Activated naive CD8-positive, alpha-beta T cell (primary cell): ENCODE measurements at regions not wholly inside any gene's neighbourhood (a gene's known extent, or its start where the extent isn't known, plus 50 kb on each side); places are given as distances from the start of the nearest gene placed in this dataset.
"Not testable (repeated sequence)": the region's sequence is repeated elsewhere in the genome, so short reads cannot be mapped to it uniquely, and the experiment has no call there.

Experiments used
- H3K27ac Mint-ChIP-seq: one replicate; pipeline ENCODE4 v1.8.0; 2021; ENCODE audit warnings: mixed read lengths
- H3K27me3 Mint-ChIP-seq: one replicate; pipeline ENCODE4 v1.8.0; 2021; ENCODE audit warnings: mixed read lengths
- H3K36me3 Mint-ChIP-seq: one replicate; pipeline ENCODE4 v1.8.0; 2021; ENCODE audit warnings: mixed read lengths
- H3K4me1 Mint-ChIP-seq: one replicate; pipeline ENCODE4 v1.8.0; 2021; ENCODE audit warnings: low read depth, mixed read lengths
- H3K4me3 Mint-ChIP-seq: one replicate; pipeline ENCODE4 v1.8.0; 2021; ENCODE audit warnings: mild to moderate bottlenecking, mixed read lengths
- H3K9me3 Mint-ChIP-seq: one replicate; pipeline ENCODE4 v1.8.0; 2021; ENCODE audit warnings: low read depth, mixed read lengths

- Mint-ChIP-seq H3K36me3 (no peaks in the 10 kb centered on the region), H3K9me3 (no peaks in the 10 kb centered on the region), H3K4me3 (no peak overlapping the region), H3K4me1 (no peaks in the 10 kb centered on the region), H3K27ac (no peak overlapping the region), H3K27me3 (peaks cover 5% of the 10 kb centered on the region)
These were observed 236.8 kb upstream of the CNR1 start for GRCh38 chr6:88402909-88403308.

DNA sequence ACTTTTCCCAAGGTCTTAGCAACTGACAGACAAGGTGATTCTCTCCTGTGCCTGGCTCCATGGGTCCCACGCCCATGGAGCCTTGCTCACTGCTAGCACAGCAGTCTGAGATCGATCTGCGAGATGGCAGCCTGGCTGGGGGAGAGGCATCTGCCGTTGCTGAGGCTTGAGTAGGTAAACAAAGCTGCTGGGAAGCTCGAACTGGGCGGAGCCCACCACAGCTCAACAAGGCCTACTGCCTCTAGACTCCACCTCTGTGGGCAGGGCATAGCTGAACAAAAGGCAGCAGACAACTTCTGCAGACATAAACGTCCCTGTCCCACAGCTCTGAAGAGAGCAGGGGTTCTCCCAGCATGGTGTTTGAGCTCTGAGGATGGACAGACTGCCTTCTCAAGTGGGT lies 224.9 kb upstream of the CNR1 start:
- H3K27me3 Mint-ChIP-seq, H3K9me3 Mint-ChIP-seq, H3K4me3 Mint-ChIP-seq, H3K4me1 Mint-ChIP-seq, H3K27ac Mint-ChIP-seq, H3K36me3 Mint-ChIP-seq: not testable (repeated sequence)

- Mint-ChIP-seq H3K27ac (no peak overlapping the region), H3K4me1 (no peaks in the 10 kb centered on the region), H3K36me3 (no peaks in the 10 kb centered on the region), H3K9me3 (no peaks in the 10 kb centered on the region), H3K27me3 (peaks cover 7% of the 10 kb centered on the region), H3K4me3 (no peak overlapping the region)
These were observed 222.4 kb upstream of the CNR1 start for GRCh38 chr6:88388589-88388988.

DNA sequence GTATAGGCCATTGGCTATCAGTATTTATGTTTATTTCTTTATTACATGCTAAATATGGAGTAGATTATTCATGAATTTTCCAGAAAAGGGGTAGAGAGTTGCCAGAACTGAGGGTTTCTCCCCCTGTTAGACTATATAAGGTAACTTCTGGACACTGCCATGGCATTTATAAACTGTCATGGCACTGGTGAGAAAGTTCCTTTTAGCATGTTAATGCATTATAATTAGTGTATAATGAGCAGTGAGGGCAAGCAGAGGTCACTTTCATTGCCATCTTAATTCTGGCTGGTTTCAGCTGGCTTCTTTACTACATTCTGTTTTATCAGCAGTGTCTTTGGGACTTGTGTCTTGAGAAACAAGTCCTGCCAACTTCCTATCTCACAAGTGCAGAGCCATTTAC lies 220.0 kb upstream of the CNR1 start:
- no peaks in the 10 kb centered on the region for H3K36me3 Mint-ChIP-seq

GRCh38 chr6:88383183-88383582 lies 217.0 kb upstream of the CNR1 start:
- Mint-ChIP-seq H3K4me3 (no peak overlapping the region), H3K27ac (no peak overlapping the region), H3K4me1 (no peaks in the 10 kb centered on the region), H3K36me3 (no peaks in the 10 kb centered on the region), H3K9me3 (no peaks in the 10 kb centered on the region), H3K27me3 (peaks cover 2% of the 10 kb centered on the region)

More for the DNA sequence above, 220.0 kb upstream of the CNR1 start:
- Mint-ChIP-seq H3K4me1 (no peaks in the 10 kb centered on the region), H3K9me3 (no peaks in the 10 kb centered on the region), H3K27me3 (peaks cover 7% of the 10 kb centered on the region), H3K27ac (no peak overlapping the region), H3K4me3 (no peak overlapping the region)

DNA sequence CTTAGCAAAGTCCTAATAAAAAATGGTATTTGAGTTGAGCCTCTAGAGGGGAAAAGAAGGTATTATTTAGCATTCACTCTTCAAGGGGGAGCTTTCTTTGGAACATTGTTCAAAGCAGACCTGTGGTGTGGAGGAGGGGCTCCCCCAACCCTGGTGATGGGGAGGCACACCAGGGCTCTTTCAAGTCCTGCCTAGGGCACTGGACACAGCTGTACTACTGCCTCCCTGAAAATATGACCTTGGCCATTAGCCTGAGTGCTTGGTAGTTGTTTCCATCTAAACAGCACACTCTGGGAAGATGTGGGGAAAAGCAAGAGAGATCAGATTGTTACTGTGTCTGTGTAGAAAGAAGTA lies 215.1 kb upstream of the CNR1 start:
- H3K27ac Mint-ChIP-seq = no peak overlapping the region
- no peaks in the 10 kb centered on the region for H3K4me1 Mint-ChIP-seq
- no peaks in the 10 kb centered on the region for H3K9me3 Mint-ChIP-seq
- H3K36me3 Mint-ChIP-seq = no peaks in the 10 kb centered on the region
- no peak overlapping the region for H3K4me3 Mint-ChIP-seq
- no peaks in the 10 kb centered on the region for H3K27me3 Mint-ChIP-seq

DNA sequence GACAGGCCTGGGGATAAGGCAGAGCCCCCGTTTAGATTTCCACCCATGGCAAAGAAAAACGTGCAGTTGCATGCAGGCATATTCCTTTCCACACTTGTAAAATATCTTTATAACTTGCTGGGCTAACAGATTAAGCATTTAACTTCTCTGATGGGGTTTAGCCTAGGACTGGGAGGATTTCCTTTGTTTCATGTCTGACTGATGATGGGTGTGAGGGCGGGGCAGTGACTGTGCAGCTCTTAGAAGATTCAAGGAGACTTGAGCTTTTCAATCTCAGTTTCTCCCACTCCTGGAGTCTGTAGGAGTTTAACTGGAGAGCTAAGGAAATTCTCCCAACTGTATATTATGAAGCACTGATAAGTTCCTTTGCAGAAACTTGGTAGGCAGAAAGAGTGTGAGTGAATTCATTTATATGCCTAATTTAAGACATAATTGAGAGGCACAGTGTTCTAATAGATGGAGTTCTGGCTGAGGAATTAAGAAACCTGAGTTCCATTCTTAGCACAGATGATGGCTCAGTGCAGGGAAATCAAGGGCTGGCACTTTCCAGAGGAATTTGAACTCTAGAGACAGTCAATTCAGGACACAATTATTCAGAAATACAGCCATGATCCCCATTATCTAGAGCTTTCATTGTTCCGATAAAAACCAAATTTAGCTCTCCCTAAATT lies 214.6 kb upstream of the CNR1 start:
- Mint-ChIP-seq H3K9me3 (no peaks in the 10 kb centered on the region), H3K4me1 (no peaks in the 10 kb centered on the region), H3K27ac (no peak overlapping the region), H3K36me3 (no peaks in the 10 kb centered on the region), H3K4me3 (no peak overlapping the region), H3K27me3 (no peaks in the 10 kb centered on the region)

DNA sequence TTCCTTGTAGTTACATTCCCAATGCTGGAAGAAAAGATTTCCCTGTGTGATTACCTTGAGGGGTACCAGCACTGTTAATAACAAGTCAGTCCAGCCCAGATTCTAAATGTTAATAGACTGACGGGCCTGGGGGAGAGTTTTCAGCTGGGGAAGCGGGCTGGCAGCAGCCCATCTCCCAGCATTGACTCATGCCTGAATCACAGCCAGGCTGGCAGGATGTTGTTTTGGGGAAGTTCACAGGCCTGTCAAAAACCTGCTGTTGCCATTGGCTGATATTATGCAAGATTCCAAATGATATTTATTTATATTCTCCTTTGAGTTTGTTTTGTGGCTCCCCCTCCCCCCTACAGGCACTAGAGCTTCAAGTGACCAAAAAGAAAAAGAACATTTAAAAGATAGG lies 213.9 kb upstream of the CNR1 start:
- H3K27me3 Mint-ChIP-seq = no peaks in the 10 kb centered on the region
- no peaks in the 10 kb centered on the region for H3K9me3 Mint-ChIP-seq
- H3K4me1 Mint-ChIP-seq = no peaks in the 10 kb centered on the region
- H3K36me3 Mint-ChIP-seq = no peaks in the 10 kb centered on the region
- H3K27ac Mint-ChIP-seq = no peak overlapping the region
- H3K4me3 Mint-ChIP-seq = no peak overlapping the region

DNA sequence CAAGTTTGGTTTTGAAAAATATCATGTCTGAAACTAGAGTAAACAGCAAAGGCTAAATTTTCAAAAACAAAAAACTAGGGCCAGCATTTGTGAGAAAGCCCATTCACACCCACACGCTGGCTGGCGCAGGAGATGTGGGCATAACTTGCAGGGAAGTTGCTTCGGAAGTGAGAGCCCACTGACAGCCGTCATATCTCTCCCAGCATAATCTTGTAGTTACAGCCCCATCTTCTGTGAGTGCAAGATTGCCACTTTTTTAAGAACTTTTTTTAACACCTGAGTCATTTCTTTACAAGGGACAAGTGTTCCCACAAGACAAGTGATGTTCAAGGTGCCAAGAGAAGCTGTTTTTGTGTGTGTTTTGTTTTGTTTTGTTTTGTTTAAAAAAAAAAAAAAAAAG lies 212.5 kb upstream of the CNR1 start:
- Mint-ChIP-seq H3K4me3 (no peak overlapping the region), H3K36me3 (no peaks in the 10 kb centered on the region), H3K4me1 (no peaks in the 10 kb centered on the region), H3K9me3 (no peaks in the 10 kb centered on the region), H3K27me3 (no peaks in the 10 kb centered on the region), H3K27ac (no peak overlapping the region)

DNA sequence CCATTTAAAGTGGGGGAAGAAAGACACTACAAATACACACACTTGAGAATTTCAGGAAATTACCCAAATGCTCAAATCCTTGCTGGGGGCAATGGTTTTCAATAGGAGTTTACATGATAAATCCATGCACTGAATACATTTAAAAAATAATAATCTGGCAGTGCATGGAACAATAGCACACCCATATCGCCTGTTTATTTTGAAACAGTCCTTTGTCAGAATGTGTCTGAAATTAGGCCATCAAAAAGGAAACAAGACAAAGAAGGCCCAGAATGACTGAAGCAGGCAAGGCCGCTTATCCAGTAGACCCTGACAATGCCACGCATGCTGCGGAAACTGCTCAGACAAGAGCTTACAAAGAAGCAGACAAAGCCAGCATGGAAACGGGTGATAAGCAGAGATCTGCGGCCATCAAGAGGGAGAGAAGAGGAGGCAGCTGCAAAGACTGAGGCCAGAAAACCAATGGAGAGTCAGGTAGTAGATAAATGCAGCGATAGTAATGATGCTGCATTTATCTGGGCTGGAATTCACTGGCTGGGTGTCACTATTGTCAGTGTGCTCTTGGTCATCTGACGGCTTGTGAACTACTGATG lies 211.9 kb upstream of the CNR1 start:
- H3K9me3 Mint-ChIP-seq = no peaks in the 10 kb centered on the region
- no peak overlapping the region for H3K27ac Mint-ChIP-seq
- no peaks in the 10 kb centered on the region for H3K36me3 Mint-ChIP-seq
- no peaks in the 10 kb centered on the region for H3K27me3 Mint-ChIP-seq
- H3K4me3 Mint-ChIP-seq = no peak overlapping the region
- H3K4me1 Mint-ChIP-seq = no peaks in the 10 kb centered on the region

DNA sequence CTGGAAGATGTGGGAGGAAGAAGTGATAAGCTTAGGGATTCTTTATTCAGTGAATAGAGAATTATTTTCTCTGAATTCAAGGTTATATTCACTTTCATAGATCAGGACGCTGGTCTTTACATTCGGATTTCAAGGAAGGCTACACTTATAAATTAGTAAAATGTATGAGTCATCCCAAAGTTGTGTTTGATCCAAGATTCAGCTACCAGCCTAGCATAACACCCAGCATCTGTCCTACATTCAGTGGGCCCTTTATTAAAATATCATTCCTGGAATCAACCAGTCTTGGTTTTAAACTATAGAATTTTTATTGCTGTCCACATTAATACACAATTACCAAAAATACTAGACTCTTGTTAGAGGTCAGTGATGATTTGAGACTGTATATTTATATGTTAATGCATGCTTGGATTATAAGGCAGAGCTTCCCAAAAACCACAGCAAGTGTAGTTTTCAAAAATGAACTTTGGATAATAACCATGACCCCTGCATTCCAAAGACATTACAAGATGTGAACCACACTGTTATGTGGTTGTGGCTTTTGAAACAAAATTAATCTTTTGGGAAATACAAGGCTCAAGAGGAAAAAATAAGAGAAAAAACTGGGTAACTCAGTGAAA lies 210.7 kb upstream of the CNR1 start:
- Mint-ChIP-seq H3K27me3 (no peaks in the 10 kb centered on the region), H3K4me3 (no peak overlapping the region), H3K36me3 (no peaks in the 10 kb centered on the region), H3K27ac (no peak overlapping the region), H3K9me3 (no peaks in the 10 kb centered on the region), H3K4me1 (no peaks in the 10 kb centered on the region)

- no peaks in the 10 kb centered on the region for H3K36me3 Mint-ChIP-seq
- H3K9me3 Mint-ChIP-seq = no peaks in the 10 kb centered on the region
- H3K4me3 Mint-ChIP-seq = no peak overlapping the region
- no peaks in the 10 kb centered on the region for H3K4me1 Mint-ChIP-seq
- no peaks in the 10 kb centered on the region for H3K27me3 Mint-ChIP-seq
- no peak overlapping the region for H3K27ac Mint-ChIP-seq
These were observed 210.1 kb upstream of the CNR1 start for GRCh38 chr6:88376197-88376596.

DNA sequence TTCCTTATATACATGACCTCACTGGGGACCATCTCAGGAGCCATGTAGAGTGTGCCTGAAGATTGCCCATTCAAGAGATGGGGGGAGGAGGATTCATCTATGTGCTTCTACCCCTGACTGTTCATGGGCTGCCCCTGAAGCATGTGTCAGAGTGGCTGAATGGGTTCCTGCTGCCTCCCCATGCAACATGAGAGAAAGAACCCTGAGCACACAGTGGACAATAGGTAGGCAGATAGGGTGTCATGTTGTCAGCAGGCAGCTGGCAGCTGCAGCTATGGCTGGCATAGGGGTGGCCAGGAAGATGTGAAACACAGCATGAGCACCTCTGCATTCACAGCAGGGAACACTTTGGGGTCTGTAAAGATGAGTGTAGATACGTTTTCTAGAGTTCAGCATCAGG lies 208.4 kb upstream of the CNR1 start:
- Mint-ChIP-seq H3K9me3 (no peaks in the 10 kb centered on the region), H3K27me3 (no peaks in the 10 kb centered on the region), H3K36me3 (no peaks in the 10 kb centered on the region), H3K4me1 (no peaks in the 10 kb centered on the region), H3K27ac (no peak overlapping the region), H3K4me3 (no peak overlapping the region)

DNA sequence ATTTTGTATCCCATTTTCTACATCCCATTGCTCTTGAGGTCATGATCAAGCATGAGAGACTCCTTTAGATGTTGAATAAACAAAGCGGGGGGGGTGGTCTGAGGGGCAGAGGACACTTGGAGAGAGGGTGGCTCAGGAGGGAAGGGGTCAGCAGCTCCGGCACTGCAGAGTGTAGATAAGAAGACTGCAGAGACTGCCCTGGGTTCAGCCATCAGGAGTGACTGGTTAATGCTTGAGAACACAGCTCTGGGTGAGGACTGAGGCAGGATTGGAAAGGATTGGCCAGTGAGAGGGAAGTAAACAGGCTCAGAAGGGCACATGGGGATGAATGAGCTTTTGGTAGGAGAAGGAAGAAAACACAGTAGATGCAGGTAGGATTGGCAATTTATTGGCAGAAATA lies 205.3 kb upstream of the CNR1 start:
- no peaks in the 10 kb centered on the region for H3K9me3 Mint-ChIP-seq
- H3K4me1 Mint-ChIP-seq = no peaks in the 10 kb centered on the region
- no peaks in the 10 kb centered on the region for H3K36me3 Mint-ChIP-seq
- H3K27ac Mint-ChIP-seq = no peak overlapping the region
- peaks cover 6% of the 10 kb centered on the region for H3K27me3 Mint-ChIP-seq
- no peak overlapping the region for H3K4me3 Mint-ChIP-seq

DNA sequence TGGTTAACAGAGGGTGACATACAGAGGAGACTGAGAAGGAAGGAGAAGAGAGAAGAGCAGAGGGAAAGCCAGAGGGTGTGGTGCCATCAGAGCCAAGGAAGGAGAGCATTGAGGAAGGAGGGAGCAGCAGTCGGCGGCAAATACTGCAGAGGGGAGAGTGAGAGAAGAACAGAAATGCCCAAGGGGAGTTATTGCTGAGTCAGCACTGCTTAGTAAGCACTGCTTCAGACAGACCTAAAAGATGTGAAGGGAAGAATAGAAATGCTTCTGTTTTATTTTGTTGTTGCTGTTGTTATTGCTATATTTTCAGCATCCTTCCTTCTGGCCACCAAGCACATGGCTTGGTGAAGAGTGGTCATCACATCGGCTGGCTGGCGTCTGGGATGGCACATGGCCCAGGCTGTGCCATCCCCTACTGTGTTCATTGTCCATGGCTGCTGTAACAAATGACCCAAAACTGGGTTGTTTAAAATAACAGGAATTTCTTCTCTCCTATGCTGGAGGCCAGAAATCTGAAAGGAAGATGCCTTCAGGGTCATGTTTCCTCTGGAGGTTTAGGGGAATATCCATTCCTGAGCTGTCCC lies 204.1 kb upstream of the CNR1 start:
- peaks cover 6% of the 10 kb centered on the region for H3K27me3 Mint-ChIP-seq
- no peaks in the 10 kb centered on the region for H3K9me3 Mint-ChIP-seq
- no peak overlapping the region for H3K4me3 Mint-ChIP-seq
- H3K4me1 Mint-ChIP-seq = no peaks in the 10 kb centered on the region
- H3K36me3 Mint-ChIP-seq = no peaks in the 10 kb centered on the region
- no peak overlapping the region for H3K27ac Mint-ChIP-seq

DNA sequence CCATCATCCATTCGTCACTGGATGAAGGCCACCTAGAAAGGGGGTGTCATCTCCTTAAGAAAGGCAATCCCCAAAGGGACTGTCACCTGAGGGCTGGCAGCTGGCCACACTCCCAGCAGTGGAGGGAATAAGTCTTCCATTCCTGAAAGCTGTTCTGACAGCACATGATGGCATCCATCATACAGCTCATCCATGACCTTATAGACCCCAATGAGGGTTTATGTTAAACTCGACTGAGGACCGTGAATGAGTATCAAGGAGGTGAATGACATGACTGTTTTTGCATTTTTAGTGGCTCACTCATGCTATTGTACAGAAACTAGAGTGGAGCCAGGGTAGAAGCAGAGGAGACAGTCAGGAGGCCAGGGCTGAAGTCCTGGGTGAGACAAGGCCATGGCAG lies 203.1 kb upstream of the CNR1 start:
- no peak overlapping the region for H3K4me3 Mint-ChIP-seq
- no peaks in the 10 kb centered on the region for H3K36me3 Mint-ChIP-seq
- no peaks in the 10 kb centered on the region for H3K9me3 Mint-ChIP-seq
- no peaks in the 10 kb centered on the region for H3K4me1 Mint-ChIP-seq
- peaks cover 6% of the 10 kb centered on the region for H3K27me3 Mint-ChIP-seq
- H3K27ac Mint-ChIP-seq = no peak overlapping the region
